ENCODE measurements at regions not wholly inside any gene's neighbourhood (a gene's known extent, or its start where the extent isn't known, plus 50 kb on each side); places are given as distances from the start of the nearest gene placed in this dataset.

DNA sequence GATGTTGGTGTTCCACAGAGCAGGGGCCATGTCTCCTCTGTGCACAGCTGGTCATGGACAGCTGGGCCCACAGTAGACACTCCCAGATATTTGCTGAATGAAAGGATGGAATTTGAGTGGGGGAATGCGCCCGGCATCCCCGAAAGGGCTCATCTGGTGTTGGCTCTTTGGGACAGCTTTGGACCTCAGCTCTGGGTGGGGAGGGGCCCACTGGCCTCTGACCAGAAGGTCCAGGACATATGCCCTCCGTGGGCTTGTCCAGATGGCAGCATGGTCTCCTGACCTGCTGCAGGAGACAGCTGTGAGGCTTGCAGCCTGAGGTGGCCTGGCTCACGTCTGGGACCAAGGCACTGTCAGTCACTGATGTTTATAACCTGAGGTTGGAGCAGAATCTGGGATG lies 160.4 kb upstream of the AJAP1 start:
- Histone ChIP-seq H3K4me1 (ENCODE audit: control insufficient read depth, insufficient read depth, low read length) (no peaks in the 10 kb centered on the region), H3K4me3 (ENCODE audit: low read length) (no peak overlapping the region), H3K9me3 (ENCODE audit: control insufficient read depth, low read length) (no peaks in the 10 kb centered on the region), H3K27me3 (ENCODE audit: control insufficient read depth, insufficient read depth) (no peaks in the 10 kb centered on the region), H3K27ac (ENCODE audit: low read length) (no peak overlapping the region)
- 66% methylated on average over 5 of the region's 5 CpGs for WGBS
- intact Hi-C loops (cut with DNase I), result loop anchor here in 1 of 4 donors (10.0 kb wide), 1 partner anchor 91 kb away; no protein-coding TSS in a partner anchor
- ATAC-seq, result no peak
- DNase-seq, result no peak

DNA sequence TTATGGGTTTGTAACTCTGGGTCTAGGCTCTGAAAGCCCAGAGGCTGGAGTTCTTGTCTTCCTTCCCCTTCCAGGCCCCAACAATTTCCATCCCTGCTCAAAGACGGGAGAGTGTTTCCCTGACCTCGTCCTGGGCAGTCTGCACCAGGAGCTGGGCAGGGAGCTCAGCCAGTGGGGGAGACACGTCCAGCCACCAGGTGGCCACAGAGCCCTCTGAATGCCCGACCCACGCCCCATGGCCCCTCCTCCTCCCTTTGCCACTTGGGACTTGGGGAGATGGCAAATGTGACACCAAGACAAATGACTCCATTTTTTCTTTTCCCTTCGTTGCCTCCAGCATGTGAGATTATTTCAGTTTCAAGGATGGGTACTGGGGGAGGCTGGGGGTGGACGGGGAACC lies 159.9 kb upstream of the AJAP1 start:
- H3K27me3 ChIP-seq (ENCODE audit: control insufficient read depth, insufficient read depth), result no peaks in the 10 kb centered on the region
- no peak overlapping the region for H3K4me3 ChIP-seq (ENCODE audit: low read length)
- H3K9me3 ChIP-seq (ENCODE audit: control insufficient read depth, low read length), result no peaks in the 10 kb centered on the region
- peak in 1 of 3 donors; percentile 63 for DNase-seq
- intact Hi-C loops (cut with DNase I), result loop anchor here in 1 of 4 donors (10.0 kb wide), 1 partner anchor 90 kb away; no protein-coding TSS in a partner anchor
- no peak overlapping the region for H3K27ac ChIP-seq (ENCODE audit: low read length)
- H3K4me1 ChIP-seq (ENCODE audit: control insufficient read depth, insufficient read depth, low read length), result no peaks in the 10 kb centered on the region
- 21% methylated on average over 7 of the region's 7 CpGs for WGBS
- ATAC-seq, result peak; percentile 41 to 64

GRCh38 chr1:4495809-4496208 lies 158.6 kb upstream of the AJAP1 start:
- WGBS, result 75% methylated on average over 12 of the region's 12 CpGs
- H3K27me3 ChIP-seq (ENCODE audit: control insufficient read depth, insufficient read depth), result no peaks in the 10 kb centered on the region
- H3K4me3 ChIP-seq (ENCODE audit: low read length), result no peak overlapping the region
- H3K4me1 ChIP-seq (ENCODE audit: control insufficient read depth, insufficient read depth, low read length), result no peaks in the 10 kb centered on the region
- no peaks in the 10 kb centered on the region for H3K9me3 ChIP-seq (ENCODE audit: control insufficient read depth, low read length)
- intact Hi-C loops (cut with DNase I), result loop anchor here in 1 of 4 donors (10.0 kb wide), 1 partner anchor 89 kb away; no protein-coding TSS in a partner anchor
- no peak overlapping the region for H3K27ac ChIP-seq (ENCODE audit: low read length)
- DNase-seq (no peak), ATAC-seq (no peak)

- Histone ChIP-seq H3K27ac (ENCODE audit: low read length) (no peak overlapping the region), H3K9me3 (ENCODE audit: control insufficient read depth, low read length) (no peaks in the 10 kb centered on the region), H3K4me3 (ENCODE audit: low read length) (no peak overlapping the region), H3K4me1 (ENCODE audit: control insufficient read depth, insufficient read depth, low read length) (no peaks in the 10 kb centered on the region), H3K27me3 (ENCODE audit: control insufficient read depth, insufficient read depth) (no peaks in the 10 kb centered on the region)
- intact Hi-C loops (cut with DNase I), result no loop called here
- no peak for DNase-seq
- ATAC-seq, result no peak
- WGBS, result 91% methylated on average over 11 of the region's 11 CpGs
Observed at GRCh38 chr1:4500441-4500840, 154.0 kb upstream of the AJAP1 start.

- DNase-seq, result no peak
- 94% methylated on average over 4 of the region's 4 CpGs for WGBS
- Histone ChIP-seq H3K27ac (ENCODE audit: low read length) (no peak overlapping the region), H3K9me3 (ENCODE audit: control insufficient read depth, low read length) (no peaks in the 10 kb centered on the region), H3K27me3 (ENCODE audit: control insufficient read depth, insufficient read depth) (no peaks in the 10 kb centered on the region), H3K4me3 (ENCODE audit: low read length) (no peak overlapping the region), H3K4me1 (ENCODE audit: control insufficient read depth, insufficient read depth, low read length) (peaks cover 7% of the 10 kb centered on the region)
- intact Hi-C loops (cut with DNase I), result no loop called here
- ATAC-seq, result no peak
Observed at GRCh38 chr1:4506591-4506990, 147.8 kb upstream of the AJAP1 start.

DNA sequence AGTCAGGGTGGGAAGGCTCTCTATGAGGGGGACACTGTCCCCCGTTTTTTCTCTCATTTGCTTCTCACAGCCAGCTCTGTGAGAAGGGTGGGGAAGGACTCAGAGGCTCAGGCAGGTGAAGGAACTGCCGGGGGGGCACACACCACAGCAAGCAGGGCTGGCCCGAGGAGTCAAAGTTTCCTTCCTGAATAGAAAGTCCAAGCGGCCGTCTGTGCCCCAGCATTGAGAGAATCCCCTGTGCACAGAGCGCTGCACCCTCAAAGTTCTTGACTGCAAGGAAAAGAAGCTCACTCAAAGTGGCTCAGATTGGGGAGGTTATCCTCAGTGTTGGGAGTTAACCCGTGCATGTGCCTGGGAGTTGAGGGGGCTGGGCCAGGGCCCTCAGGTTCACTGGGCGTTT lies 145.2 kb upstream of the AJAP1 start:
- no peaks in the 10 kb centered on the region for H3K9me3 ChIP-seq (ENCODE audit: control insufficient read depth, low read length)
- intact Hi-C loops (cut with DNase I), result no loop called here
- H3K27ac ChIP-seq (ENCODE audit: low read length), result no peak overlapping the region
- peaks cover 7% of the 10 kb centered on the region for H3K4me1 ChIP-seq (ENCODE audit: control insufficient read depth, insufficient read depth, low read length)
- H3K27me3 ChIP-seq (ENCODE audit: control insufficient read depth, insufficient read depth), result no peaks in the 10 kb centered on the region
- no peak for DNase-seq
- no peak for ATAC-seq
- 54% methylated on average over 8 of the region's 8 CpGs for WGBS
- H3K4me3 ChIP-seq (ENCODE audit: low read length), result no peak overlapping the region

DNA sequence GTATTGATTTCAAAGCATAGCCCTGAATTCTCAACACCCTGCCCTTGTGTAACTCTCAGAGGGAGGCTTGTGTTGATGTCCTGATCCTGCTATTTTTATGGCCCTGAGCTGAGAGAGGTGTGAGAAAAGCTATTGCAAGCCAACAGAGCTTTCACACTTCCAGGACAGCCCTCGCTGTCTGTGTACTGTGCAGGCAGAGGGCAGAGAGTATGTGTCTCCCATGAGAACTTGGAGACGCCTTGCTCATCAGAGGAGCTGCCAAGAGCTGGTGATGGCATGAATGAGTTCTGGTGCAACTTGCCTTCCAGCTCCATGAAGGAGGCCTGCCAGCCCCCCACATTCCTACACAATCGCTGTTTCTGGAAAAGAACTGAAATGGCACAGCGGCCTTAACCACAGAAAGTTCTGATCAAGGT lies 144.1 kb upstream of the AJAP1 start:
- Histone ChIP-seq H3K27me3 (ENCODE audit: control insufficient read depth, insufficient read depth) (no peaks in the 10 kb centered on the region), H3K4me3 (ENCODE audit: low read length) (no peak overlapping the region), H3K4me1 (ENCODE audit: control insufficient read depth, insufficient read depth, low read length) (peaks cover 7% of the 10 kb centered on the region), H3K9me3 (ENCODE audit: control insufficient read depth, low read length) (no peaks in the 10 kb centered on the region), H3K27ac (ENCODE audit: low read length) (peak overlapping the region; percentile 75)
- DNase-seq, result peak in 1 of 3 donors; percentile 67
- WGBS, result 56% methylated on average over 4 of the region's 4 CpGs
- ATAC-seq, result peak; percentile 80 to 84
- intact Hi-C loops (cut with DNase I), result no loop called here

- DNase-seq (no peak), ATAC-seq (no peak)
- H3K27me3 ChIP-seq (ENCODE audit: control insufficient read depth, insufficient read depth), result no peaks in the 10 kb centered on the region
Observed at GRCh38 chr1:4511374-4511773, 143.0 kb upstream of the AJAP1 start.

GRCh38 chr1:4512636-4513035 lies 141.8 kb upstream of the AJAP1 start:
- WGBS, result 36% methylated on average over 6 of the region's 6 CpGs
- intact Hi-C loops (cut with DNase I), result no loop called here
- DNase-seq, result peak in 2 of 3 donors; percentile 66 to 70
- H3K27ac ChIP-seq (ENCODE audit: low read length), result no peak overlapping the region
- H3K27me3 ChIP-seq (ENCODE audit: control insufficient read depth, insufficient read depth), result no peaks in the 10 kb centered on the region
- ATAC-seq, result peak in 1 of 2 donors; percentile 52
- peaks cover 7% of the 10 kb centered on the region for H3K4me1 ChIP-seq (ENCODE audit: control insufficient read depth, insufficient read depth, low read length)
- no peak overlapping the region for H3K4me3 ChIP-seq (ENCODE audit: low read length)
- no peaks in the 10 kb centered on the region for H3K9me3 ChIP-seq (ENCODE audit: control insufficient read depth, low read length)

More at GRCh38 chr1:4511374-4511773, 143.0 kb upstream of the AJAP1 start:
- Histone ChIP-seq H3K4me1 (ENCODE audit: control insufficient read depth, insufficient read depth, low read length) (peaks cover 7% of the 10 kb centered on the region), H3K9me3 (ENCODE audit: control insufficient read depth, low read length) (no peaks in the 10 kb centered on the region), H3K4me3 (ENCODE audit: low read length) (no peak overlapping the region), H3K27ac (ENCODE audit: low read length) (no peak overlapping the region)
- intact Hi-C loops (cut with DNase I), result no loop called here
- WGBS, result 93% methylated on average over 13 of the region's 13 CpGs

DNA sequence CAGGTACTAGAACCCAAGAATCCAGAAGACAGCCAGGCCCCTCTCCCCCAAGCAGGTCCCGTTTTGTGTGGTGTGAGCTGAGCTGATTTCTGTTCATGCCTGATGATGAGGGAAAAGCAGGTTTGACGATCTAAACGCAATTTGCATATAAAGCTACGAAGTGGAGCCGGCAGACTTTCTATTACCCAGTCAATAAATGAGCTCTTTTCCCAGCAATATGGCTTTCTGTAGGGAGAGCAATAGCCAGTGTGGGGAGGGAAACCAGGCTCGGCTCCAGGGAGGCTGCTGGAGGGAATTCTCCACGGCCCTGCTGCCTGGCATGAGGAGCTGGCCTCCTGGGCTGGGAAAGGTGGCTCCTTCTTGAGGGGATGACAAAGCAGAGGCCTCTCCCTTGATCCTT lies 140.7 kb upstream of the AJAP1 start:
- WGBS, result 72% methylated on average over 7 of the region's 7 CpGs
- ATAC-seq (no peak), DNase-seq (no peak)
- H3K9me3 ChIP-seq (ENCODE audit: control insufficient read depth, low read length), result no peaks in the 10 kb centered on the region
- intact Hi-C loops (cut with DNase I), result no loop called here
- no peak overlapping the region for H3K4me3 ChIP-seq (ENCODE audit: low read length)
- H3K27me3 ChIP-seq (ENCODE audit: control insufficient read depth, insufficient read depth), result no peaks in the 10 kb centered on the region
- peaks cover 7% of the 10 kb centered on the region for H3K4me1 ChIP-seq (ENCODE audit: control insufficient read depth, insufficient read depth, low read length)
- no peak overlapping the region for H3K27ac ChIP-seq (ENCODE audit: low read length)

DNA sequence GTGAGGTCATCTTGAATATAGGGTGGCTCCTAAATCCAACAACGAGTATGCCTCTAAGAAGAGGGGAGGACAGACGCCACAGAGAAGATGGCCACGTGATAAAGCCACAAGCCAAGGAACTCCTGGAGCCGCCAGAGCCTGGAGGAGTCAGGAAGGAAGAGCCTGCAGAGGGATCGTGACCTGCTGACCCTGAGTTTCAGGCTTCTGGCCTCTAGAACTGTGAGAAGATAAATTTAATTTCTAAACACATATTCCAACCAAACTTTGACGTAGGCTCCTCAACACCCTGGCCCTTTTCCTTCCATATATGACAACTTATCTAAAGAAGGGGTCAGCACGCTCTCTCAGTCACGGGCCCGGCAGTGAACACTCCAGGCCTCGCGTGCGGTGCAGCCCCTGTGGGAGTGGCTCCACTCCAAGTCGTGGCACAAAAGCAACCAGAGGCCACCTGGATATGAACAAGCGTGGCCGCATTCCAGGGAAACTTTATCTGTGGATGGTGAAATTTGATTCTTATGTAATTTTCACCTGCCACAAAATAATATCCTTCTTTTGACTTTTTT lies 138.6 kb upstream of the AJAP1 start:
- H3K27me3 ChIP-seq (ENCODE audit: control insufficient read depth, insufficient read depth), result no peaks in the 10 kb centered on the region
- intact Hi-C loops (cut with DNase I), result no loop called here
- WGBS, result 58% methylated on average over 15 of the region's 15 CpGs
- H3K4me1 ChIP-seq (ENCODE audit: control insufficient read depth, insufficient read depth, low read length), result no peaks in the 10 kb centered on the region
- DNase-seq (no peak), ATAC-seq (no peak)
- H3K9me3 ChIP-seq (ENCODE audit: control insufficient read depth, low read length), result no peaks in the 10 kb centered on the region
- no peak overlapping the region for H3K27ac ChIP-seq (ENCODE audit: low read length)
- H3K4me3 ChIP-seq (ENCODE audit: low read length), result no peak overlapping the region

DNA sequence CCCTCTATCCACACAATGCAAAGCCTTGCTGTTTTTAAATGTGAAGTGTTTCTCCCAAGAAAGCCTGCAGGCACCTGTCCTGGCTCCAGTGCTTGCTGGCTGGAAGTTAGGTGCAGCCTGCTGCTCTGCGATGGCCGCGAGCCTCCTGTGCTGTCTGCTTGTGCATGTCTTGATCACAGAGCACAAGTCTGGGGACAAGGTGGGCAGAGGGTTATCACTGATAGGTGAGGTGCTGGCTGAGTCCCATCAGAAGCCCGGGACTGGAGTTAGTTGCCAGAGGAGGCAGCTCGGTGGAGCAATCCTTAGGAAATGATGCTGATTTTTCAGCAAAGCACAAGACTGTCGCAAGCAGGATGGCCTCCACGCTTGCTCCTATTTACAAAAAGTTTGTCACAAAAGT lies 137.8 kb upstream of the AJAP1 start:
- WGBS, result 80% methylated on average over 7 of the region's 7 CpGs
- ATAC-seq (no peak), DNase-seq (no peak)
- intact Hi-C loops (cut with DNase I), result no loop called here
- Histone ChIP-seq H3K9me3 (ENCODE audit: control insufficient read depth, low read length) (no peaks in the 10 kb centered on the region), H3K27me3 (ENCODE audit: control insufficient read depth, insufficient read depth) (no peaks in the 10 kb centered on the region), H3K4me3 (ENCODE audit: low read length) (no peak overlapping the region), H3K27ac (ENCODE audit: low read length) (no peak overlapping the region), H3K4me1 (ENCODE audit: control insufficient read depth, insufficient read depth, low read length) (no peaks in the 10 kb centered on the region)

Data from right cardiac atrium (tissue), 5 donors.